Stimulated activated naive CD4-positive, alpha-beta T cell (primary cell): ENCODE measurements at regions not wholly inside any gene's neighbourhood (a gene's known extent, or its start where the extent isn't known, plus 50 kb on each side); places are given as distances from the start of the nearest gene placed in this dataset.
"Not testable (repeated sequence)": the region's sequence is repeated elsewhere in the genome, so short reads cannot be mapped to it uniquely, and the experiment has no call there.

Experiments used
- DNase-seq, 6 experiments: peaks; one replicate each; lab custom pipeline; 2025; lab: John Stamatoyannopoulos, UW

- not testable (repeated sequence) for DNase-seq
These were observed 134.7 kb downstream of the ARHGAP11B start for GRCh38 chr15:30760633-30761032.

- DNase-seq = not testable (repeated sequence)
These were observed 135.4 kb downstream of the ARHGAP11B start for GRCh38 chr15:30761365-30761764.

- DNase-seq = not testable (repeated sequence)
These were observed 134.2 kb upstream of the FAN1 start for GRCh38 chr15:30769390-30770124.

GRCh38 chr15:30770759-30771158 lies 133.0 kb upstream of the FAN1 start:
- DNase-seq = no peak

- DNase-seq = no peak
These were observed 120.7 kb upstream of the FAN1 start for GRCh38 chr15:30783019-30783418.

- no peak for DNase-seq
These were observed 115.1 kb upstream of the FAN1 start for GRCh38 chr15:30788595-30788994.

- DNase-seq = no peak
These were observed 112.2 kb upstream of the FAN1 start for GRCh38 chr15:30791239-30792175.

- DNase-seq = not testable (repeated sequence)
These were observed 110.9 kb upstream of the FAN1 start for GRCh38 chr15:30792843-30793242.

- no peak for DNase-seq
These were observed 109.3 kb upstream of the FAN1 start for GRCh38 chr15:30794388-30794787.

- not testable (repeated sequence) for DNase-seq
These were observed 104.2 kb upstream of the FAN1 start for GRCh38 chr15:30799565-30799964.

- peak in 2 of 6 experiments; percentile 9 to 13 for DNase-seq
These were observed 102.4 kb upstream of the FAN1 start for GRCh38 chr15:30801140-30801895.

GRCh38 chr15:30802001-30802400 lies 101.7 kb upstream of the FAN1 start:
- not testable (repeated sequence) for DNase-seq

- not testable (repeated sequence) for DNase-seq
These were observed 100.0 kb upstream of the FAN1 start for GRCh38 chr15:30803703-30804102.

GRCh38 chr15:30816430-30816829 lies 87.3 kb upstream of the FAN1 start:
- DNase-seq = no peak

- peak in 4 of 6 experiments; percentile 11 to 24 (median 20) for DNase-seq
These were observed 80.5 kb upstream of the FAN1 start for GRCh38 chr15:30823068-30823813.

GRCh38 chr15:30824518-30825195 lies 79.1 kb upstream of the FAN1 start:
- DNase-seq = no peak

- no peak for DNase-seq
These were observed 76.0 kb upstream of the FAN1 start for GRCh38 chr15:30827625-30828303.

- DNase-seq = not testable (repeated sequence)
These were observed 75.4 kb upstream of the FAN1 start for GRCh38 chr15:30828304-30828639.

- no peak for DNase-seq
These were observed 72.8 kb upstream of the FAN1 start for GRCh38 chr15:30830961-30831360.

GRCh38 chr15:30833379-30833778 lies 70.3 kb upstream of the FAN1 start:
- peak in 3 of 6 experiments; percentile 4 to 45 (median 40) for DNase-seq
